HG03135 (cell line): ENCODE measurements at regions not wholly inside any gene's neighbourhood (a gene's known extent, or its start where the extent isn't known, plus 50 kb on each side); places are given as distances from the start of the nearest gene placed in this dataset.
"Not testable (repeated sequence)": the region's sequence is repeated elsewhere in the genome, so short reads cannot be mapped to it uniquely, and the experiment has no call there.

Experiments used
- ATAC-seq: cut with Tn5 transposase; IDR thresholded peaks from one replicate; pipeline ENCODE4 v1.9.1; 2021; ENCODE audit warnings: mild to moderate bottlenecking, moderate library complexity; ENCODE audit not compliant: unreplicated experiment

DNA sequence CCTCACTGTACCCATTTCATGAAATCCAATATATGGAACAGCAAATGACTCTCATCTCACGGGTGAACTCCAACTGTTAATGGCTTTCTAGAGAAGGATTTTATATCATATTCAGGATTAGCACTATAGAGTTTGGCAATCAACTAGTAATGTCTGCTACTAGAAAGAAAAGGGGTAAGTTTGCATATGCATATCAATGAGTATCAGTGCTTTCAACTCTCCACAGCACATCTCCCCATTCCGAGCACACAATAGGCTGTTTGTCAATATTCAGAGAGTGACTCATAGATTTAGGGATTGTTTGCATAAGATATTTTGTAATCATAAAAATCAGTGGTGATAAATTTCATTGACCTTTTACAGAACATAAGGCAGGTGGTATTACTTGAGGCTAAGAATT, 163.2 kb upstream of the LMCD1 start:
- no peak for ATAC-seq

DNA sequence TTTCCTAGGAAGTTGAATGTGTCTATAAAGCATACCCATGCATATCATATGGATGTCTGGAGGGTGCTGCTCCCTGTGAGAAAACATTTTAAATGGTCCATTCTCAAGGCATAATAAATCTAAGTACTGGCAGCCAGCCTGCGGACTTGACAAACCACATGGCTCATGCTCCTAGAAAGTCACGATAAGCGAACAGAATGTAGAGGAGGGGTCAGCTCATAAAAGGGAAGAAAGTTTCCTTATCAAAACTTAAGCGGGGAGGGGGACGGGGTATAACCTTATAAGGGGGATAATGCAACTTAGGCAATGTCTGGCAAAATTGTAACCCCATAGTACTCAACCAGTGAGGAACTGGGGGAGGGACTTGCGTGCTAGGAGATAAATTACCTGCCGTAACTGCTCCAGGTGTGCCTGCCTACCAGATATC, 159.8 kb upstream of the LMCD1 start:
- ATAC-seq, result no peak

- ATAC-seq, result no peak
Measured at GRCh38 chr3:8343058-8343457, 158.6 kb upstream of the LMCD1 start.

GRCh38 chr3:8345398-8345797, 156.2 kb upstream of the LMCD1 start:
- no peak for ATAC-seq

GRCh38 chr3:8348076-8348475, 153.5 kb upstream of the LMCD1 start:
- ATAC-seq, result no peak

DNA sequence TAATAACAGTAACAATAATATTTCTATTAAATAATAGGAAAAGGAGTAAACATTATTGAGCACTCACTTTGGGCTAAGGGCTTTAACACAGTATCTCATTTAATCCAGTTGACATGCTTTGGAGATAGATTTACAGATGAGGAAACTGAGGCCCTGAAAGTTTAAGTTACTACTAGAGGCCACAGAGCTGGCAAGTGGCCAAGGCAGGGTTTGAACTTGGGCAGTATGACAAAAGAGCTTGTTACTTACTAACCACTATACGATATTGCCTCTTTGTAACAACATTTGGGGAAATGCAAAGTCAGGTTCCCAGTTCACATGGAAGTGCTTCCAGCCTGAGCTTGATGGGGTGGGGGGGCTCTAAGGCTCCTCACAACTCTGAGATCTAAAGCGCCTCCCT, 149.1 kb upstream of the LMCD1 start:
- no peak for ATAC-seq

GRCh38 chr3:8353364-8353763, 148.3 kb upstream of the LMCD1 start:
- ATAC-seq, result no peak

DNA sequence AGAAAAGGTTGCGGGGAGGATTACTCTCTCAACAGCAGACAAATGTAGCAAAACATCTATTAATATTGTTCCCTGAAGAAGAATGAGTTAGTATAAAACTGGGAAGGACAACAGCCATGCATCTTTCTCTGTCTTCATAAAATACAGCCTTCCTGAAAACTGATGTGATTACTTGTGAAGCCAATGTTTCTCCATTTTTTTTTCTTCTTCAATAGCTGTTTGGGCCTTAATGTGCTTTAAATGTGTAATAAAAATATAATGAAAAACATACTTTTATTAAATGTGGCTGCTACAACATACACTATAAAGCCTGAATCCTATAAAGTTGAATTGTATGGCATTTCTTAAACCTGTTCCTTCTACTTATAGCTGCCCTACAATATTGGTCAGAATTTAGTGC, 146.3 kb upstream of the LMCD1 start:
- ATAC-seq, result no peak

- not testable (repeated sequence) for ATAC-seq
Measured at GRCh38 chr3:8356066-8356465, 145.6 kb upstream of the LMCD1 start.

DNA sequence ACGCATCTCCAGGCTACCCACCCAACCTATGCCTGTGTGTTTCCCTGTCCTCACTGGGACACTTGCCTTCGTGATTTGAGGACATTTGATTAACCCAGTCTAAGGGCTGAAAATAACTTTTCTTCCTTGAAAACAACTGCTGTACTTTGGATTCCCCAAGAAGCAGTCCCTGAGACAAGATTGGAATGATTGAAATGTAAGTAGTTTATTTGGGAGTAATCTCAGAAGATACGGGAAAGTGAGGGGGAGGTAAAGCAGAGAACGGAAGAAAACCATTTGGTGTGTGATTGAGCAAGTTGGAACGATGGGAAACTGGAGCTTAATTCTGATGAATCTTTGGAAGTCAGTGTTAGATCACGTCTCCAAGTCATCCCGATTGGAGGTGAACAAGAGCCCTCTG, 143.8 kb upstream of the LMCD1 start:
- ATAC-seq, result no peak

DNA sequence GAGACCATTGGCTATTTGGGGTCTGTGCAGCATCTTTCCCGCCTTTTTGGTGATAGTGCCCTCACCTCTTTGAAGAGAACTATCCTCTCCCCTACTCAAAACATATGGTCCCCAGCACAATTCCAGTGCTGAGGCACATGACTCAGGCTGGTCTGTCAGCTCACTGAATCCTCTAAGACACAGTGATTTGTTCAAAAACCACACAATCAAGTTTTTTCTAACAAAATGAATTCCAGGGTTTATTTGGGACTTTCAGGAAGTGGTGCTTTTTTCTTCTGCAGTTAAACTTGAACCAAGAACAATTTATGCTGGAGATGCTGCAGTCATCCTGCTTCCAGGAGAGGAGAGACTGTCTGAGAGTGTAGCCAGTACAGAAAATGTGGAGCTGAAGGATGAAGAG, 142.5 kb upstream of the LMCD1 start:
- no peak for ATAC-seq

GRCh38 chr3:8363200-8363599, 138.4 kb upstream of the LMCD1 start:
- ATAC-seq, result no peak

GRCh38 chr3:8365541-8365940, 136.1 kb upstream of the LMCD1 start:
- no peak for ATAC-seq

- ATAC-seq, result no peak
Measured at GRCh38 chr3:8366219-8366810, 135.3 kb upstream of the LMCD1 start.

- no peak for ATAC-seq
Measured at GRCh38 chr3:8368598-8368997, 133.0 kb upstream of the LMCD1 start.

GRCh38 chr3:8369638-8370037, 132.0 kb upstream of the LMCD1 start:
- ATAC-seq, result no peak

GRCh38 chr3:8371085-8371551, 130.5 kb upstream of the LMCD1 start:
- ATAC-seq, result no peak

DNA sequence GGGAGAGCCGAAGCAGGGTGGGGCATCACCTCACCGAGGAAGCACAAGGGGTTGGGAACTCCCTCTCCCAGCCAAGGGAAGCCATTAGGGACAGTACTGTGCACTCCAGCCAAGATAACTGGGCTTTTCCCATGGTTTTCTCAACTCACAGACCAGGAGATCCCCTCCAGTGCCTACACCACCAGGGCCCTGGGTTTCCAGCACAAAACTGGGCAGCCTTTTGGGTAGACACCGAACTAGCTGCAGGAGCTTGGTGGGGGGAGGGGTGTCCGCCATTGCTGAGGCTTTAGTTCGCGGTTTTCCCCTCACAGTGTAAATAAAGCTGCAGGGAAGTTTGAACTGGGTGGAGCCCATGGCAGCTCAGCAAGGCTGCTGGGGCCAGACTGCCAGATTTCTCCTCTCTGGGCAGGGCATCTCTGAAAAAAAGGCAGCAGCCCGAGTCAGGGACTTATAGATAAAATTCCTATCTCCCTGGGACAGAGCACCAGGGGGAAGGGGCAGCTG, 129.6 kb upstream of the LMCD1 start:
- no peak for ATAC-seq

DNA sequence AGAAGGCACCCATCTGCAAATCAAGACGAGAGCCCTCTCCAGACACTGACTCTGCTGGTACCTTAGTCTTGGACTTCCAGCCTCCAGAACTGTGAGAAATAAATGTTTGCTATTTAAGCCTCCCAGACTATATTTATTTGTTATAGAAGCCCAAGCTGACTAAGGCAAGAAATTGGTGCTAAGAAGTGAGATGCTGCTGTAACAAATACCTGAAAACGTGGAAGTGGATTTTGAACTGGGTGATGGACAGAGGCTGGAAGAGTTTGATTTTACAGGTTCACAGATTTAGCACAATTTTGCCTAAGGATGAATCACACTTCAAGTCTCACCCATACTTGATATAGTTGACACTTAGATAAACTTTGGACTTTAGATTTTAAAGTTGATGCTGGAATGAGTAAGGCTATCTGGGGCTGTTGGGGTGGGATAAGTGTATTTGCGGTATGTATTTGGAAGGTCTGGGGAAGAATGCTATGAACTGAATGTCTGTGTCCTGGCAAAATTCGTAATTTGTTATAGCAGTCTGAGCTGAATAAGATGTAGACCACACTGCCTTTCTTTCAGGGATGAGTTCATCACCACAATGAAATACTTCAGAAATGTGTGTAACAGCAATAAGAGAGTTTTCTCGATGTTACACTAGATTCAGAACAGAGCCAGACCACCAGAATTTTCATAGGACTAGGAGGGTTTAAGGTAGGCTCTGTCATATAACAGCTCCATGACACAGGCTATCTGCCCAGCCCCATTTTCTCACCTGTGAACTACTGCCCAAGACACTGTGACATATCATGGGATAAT, 120.5 kb upstream of the LMCD1 start:
- no peak for ATAC-seq

DNA sequence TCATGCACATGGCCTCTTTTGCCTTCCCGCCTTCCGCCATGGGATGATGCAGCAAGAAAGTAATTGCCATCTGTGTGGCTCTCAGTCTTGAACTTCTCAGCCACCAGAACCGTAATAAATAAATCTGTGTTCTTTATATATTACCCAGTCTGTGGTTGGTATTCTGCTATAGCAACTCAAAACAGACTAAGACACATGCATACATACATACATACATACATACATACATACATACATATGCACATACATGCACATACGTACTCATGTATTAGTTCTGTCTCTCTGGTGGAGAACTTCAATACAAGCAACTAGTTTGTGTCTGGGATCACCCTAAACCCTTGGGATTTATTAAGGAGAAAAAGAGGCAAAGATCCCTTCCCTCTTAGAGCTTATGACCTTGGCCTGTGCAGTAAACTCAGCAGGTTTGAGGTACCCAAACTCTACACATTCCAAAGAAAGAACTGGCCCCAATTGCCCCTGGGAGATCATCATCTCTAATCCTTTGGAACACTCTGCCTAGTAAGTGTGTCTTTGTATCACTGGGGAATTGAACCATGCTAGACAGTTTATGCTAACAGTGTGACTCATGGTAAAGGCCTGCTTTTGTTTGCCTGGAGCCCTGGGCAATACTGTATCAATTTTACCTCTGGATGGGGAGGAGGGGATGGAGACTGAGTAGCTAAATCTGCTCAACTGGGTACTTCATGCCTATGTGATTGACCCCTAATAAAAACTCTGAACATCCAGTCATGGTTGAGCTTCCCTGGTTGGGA, 115.6 kb upstream of the LMCD1 start:
- no peak for ATAC-seq

GRCh38 chr3:8387571-8387970, 114.1 kb upstream of the LMCD1 start:
- ATAC-seq, result no peak

DNA sequence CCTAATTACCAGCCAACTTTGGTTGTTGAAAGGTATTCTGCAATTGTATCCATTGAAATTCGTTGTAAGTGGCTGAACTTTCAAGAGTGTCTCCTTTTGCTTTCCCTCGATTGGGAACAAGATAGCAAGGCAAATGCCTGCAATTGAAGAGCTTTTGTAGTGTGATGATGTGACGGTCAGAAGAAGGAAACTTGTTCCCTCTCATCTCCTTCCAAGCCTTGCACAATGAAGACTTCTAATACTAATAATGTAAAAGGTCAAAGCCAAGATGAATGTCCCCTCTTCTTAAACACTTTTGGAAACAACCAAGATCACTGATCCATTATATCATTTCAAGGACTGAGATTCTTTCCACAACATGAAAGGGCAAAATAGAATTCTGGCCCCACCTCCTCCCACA, 101.9 kb upstream of the LMCD1 start:
- ATAC-seq, result no peak
